AG09309 (cell line): ENCODE measurements at regions not wholly inside any gene's neighbourhood (a gene's known extent, or its start where the extent isn't known, plus 50 kb on each side); places are given as distances from the start of the nearest gene placed in this dataset.

ENCODE experiments used
- DNase-seq: peaks from one replicate; pipeline ENCODE4 v3.0.0-alpha.2; 2010; ENCODE audit warnings: low read depth
- H3K4me3 ChIP-seq: 2 replicates; pipeline ENCODE4 v1.5.1; 2011; ENCODE audit warnings: mild to moderate bottlenecking, low read depth, low read length, moderate library complexity; ENCODE audit not compliant: control insufficient read depth
- TF ChIP-seq, protein P1 (sequence below): IDR thresholded peaks from 2 replicates; pipeline ENCODE4 v1.5.1; 2011; ENCODE audit warnings: mild to moderate bottlenecking, low read depth, low read length, inconsistent platforms; ENCODE audit not compliant: insufficient read depth, control insufficient read depth; ENCODE audit errors: missing control alignments

DNA sequence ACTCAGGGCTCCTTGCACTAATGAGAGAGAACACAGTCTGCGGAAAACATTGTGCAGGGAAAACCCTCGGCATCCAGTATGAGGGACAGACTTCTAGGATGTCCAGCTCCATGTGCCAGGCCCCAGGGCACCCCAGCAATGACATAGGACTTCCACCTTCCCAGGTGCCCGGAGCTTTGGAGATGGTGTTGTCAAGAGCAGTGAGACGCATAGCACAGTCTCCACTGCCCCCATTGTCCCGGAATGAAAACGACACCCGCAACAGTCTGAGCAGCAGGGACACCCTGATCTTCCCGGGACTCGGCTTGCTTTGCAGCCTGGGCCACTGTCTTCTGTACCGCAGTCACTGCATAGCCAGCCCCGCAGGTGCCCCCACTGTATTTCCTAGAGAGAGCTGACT lies 339.2 kb upstream of the ADARB2 start:
- TF ChIP-seq, protein P1, sequence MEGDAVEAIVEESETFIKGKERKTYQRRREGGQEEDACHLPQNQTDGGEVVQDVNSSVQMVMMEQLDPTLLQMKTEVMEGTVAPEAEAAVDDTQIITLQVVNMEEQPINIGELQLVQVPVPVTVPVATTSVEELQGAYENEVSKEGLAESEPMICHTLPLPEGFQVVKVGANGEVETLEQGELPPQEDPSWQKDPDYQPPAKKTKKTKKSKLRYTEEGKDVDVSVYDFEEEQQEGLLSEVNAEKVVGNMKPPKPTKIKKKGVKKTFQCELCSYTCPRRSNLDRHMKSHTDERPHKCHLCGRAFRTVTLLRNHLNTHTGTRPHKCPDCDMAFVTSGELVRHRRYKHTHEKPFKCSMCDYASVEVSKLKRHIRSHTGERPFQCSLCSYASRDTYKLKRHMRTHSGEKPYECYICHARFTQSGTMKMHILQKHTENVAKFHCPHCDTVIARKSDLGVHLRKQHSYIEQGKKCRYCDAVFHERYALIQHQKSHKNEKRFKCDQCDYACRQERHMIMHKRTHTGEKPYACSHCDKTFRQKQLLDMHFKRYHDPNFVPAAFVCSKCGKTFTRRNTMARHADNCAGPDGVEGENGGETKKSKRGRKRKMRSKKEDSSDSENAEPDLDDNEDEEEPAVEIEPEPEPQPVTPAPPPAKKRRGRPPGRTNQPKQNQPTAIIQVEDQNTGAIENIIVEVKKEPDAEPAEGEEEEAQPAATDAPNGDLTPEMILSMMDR: no peak
- no peak overlapping the region for H3K4me3 ChIP-seq
- DNase-seq: no peak

DNA sequence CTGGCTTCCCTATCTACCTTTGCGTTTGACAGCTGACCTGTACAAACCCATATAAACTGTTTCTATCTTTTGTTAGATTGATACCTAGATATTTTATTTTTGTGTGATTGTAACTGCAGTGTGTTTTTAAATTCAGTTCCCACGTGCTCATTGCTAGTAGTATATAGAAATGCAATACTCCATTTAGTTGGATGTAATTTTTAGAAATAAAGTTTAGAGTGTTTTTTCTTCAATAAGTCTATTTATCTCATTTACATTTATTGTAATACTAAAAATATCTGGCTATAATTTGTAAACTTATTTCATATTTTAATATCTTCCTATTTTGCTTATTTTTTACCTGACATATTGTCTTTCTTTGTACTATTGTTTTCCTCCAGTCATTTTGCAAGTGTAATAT lies 329.7 kb upstream of the ADARB2 start:
- TF ChIP-seq, protein P1: no peak
- no peak overlapping the region for H3K4me3 ChIP-seq

DNA sequence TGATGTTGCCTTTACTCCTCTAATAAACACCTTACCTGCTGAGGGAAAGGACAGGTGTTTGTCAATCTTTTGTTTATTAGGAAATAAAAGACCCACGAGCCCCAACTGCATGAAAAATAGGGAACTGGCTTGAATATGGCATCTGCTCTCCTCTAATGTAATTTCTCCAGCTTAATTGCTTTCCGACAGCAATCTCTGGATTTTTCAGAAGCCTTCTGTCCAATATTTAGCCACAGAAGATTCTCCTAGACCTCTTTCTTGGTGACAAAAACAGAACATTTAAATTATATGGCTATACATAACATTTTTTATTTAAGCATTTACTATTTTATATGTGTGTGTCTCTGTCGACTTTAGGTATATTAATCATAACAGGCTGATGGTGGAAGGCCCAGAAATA lies 317.4 kb upstream of the ADARB2 start:
- DNase-seq: no peak
- TF ChIP-seq, protein P1: no peak
- H3K4me3 ChIP-seq: no peak overlapping the region

More for the DNA sequence above, 329.7 kb upstream of the ADARB2 start:
- no peak for DNase-seq

DNA sequence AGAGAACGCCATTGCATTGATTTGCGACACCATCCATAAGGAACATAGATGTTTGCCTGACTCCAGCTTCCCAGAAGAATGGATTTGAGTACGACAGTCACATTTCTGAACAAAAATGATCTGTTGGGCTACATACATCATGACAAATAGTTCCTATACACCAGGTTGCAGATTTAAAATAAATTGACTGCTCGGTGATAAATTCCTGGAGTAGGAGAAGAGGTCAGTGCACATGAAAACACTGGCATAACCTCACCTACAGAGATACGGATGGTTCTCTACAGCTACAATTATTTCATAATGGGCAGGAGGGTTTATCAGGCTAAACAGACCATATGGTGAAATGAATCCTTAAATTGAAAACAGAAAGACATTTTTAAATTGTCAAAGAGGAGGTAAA lies 316.5 kb upstream of the ADARB2 start:
- no peak for DNase-seq
- H3K4me3 ChIP-seq: no peak overlapping the region
- TF ChIP-seq, protein P1: no peak

DNA sequence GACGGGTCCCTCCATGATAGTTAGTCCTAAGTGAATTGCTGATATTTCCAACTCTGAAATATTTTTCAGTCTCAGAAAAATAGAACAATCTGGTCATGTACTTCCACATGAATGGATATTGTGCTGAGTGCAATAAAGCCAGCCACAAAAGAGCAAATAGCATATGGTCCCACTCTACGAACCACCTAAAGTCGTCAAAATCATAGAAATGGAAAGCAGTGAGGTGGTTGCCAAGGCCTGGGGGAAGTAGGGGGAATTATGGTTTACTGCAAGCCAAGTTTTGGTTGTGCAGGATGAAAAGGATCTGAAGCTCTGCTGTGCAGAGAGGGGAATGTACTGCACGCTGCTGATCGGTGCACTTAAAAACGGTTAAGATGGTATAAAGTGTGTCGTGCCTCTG lies 313.8 kb upstream of the ADARB2 start:
- TF ChIP-seq, protein P1: no peak
- DNase-seq: no peak
- no peak overlapping the region for H3K4me3 ChIP-seq

DNA sequence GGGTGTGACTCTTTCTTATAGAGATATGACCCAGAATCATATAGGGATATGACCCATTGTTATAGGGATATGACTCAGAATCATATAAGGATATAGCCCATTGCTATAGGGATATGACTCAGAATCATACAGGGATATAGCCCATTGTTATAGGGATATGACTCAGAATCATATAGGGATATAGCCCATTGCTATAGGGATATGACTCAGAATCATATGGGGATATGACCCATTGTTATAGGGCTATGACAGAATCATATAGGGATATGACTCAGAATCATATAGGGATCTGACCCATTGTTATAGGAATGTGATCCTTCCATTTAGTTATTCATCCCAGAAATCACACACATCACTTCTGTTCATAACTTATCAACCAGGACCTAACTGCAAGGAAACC lies 312.2 kb upstream of the ADARB2 start:
- DNase-seq: no peak
- TF ChIP-seq, protein P1: no peak
- no peak overlapping the region for H3K4me3 ChIP-seq
